ENCODE measurements at regions not wholly inside any gene's neighbourhood (a gene's known extent, or its start where the extent isn't known, plus 50 kb on each side); places are given as distances from the start of the nearest gene placed in this dataset.
"Not testable (repeated sequence)": the region's sequence is repeated elsewhere in the genome, so short reads cannot be mapped to it uniquely, and the experiment has no call there.

DNA sequence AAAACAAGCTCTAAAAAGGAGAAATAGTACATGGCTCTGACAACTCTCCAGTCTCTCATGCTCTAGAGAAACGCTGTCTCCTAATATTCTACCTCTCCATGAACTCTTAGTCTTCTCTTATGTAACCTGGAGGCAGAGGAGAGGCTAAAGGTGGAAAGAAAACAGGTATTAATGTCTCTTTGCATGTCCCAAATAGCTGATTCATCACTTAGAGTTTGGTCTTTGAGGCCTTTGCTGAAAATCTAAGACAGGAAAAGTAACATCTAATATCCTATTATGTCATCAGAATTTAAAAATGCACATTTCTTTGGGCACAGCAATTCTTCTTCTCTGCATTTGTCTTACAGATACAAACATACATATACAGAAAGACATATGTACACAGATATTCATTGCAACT, 127.2 kb downstream of the DHRS2 start:
- DNase-seq: no peak

DNA sequence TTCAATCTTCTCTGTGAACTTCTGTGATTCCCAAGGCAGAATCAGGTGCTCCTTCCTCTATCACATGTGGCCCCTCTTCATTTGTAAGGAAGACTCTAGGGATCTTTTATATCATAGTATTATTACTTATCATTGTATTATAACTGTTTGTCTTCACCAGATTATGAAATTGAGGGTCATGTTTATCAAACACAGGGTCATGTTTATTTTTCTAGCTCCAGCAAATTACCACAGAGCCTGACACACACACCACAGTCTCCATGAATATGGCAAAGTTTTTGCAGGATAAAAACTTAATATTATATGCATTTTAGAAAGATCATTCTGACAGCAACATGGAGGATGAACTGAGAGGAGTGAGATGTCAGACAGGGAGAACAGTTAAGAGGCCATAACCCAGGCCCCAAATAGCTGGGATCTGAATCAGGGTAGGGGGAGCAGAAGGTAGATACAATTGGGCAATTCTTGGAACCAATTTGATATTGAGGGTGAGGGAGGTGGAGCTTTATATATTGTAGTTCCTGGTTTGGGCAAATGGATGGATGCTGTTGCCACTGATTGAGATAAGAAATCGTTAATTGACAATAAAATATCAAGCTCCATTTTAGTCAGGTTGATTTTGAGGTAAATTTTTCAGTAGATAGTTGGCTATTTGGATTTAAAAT, 130.7 kb downstream of the DHRS2 start:
- no peak for DNase-seq

DNA sequence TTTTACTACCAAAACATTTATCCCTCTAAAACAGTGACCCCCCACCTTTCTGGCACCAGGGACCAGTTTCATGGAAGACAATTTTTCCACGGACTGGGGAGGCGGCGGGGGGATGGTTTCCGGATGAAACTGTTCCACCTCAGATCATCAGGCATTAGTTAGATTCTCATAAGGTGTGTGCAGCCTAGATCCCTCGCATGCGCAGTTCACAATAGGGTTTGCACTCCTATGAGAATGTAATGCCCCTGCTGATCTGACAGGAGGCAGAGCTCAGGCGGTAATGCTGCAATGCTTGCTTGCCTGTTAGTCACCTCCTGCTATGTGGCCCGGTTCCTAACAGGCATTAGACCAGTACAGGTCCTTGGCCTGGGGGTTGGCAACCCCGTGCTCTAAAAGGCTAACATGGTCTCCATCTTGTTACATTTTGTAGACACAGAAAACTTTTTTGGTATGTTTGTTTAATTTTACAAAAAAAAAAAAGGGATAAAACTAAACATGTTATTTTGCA, 133.1 kb downstream of the DHRS2 start:
- not testable (repeated sequence) for DNase-seq

DNA sequence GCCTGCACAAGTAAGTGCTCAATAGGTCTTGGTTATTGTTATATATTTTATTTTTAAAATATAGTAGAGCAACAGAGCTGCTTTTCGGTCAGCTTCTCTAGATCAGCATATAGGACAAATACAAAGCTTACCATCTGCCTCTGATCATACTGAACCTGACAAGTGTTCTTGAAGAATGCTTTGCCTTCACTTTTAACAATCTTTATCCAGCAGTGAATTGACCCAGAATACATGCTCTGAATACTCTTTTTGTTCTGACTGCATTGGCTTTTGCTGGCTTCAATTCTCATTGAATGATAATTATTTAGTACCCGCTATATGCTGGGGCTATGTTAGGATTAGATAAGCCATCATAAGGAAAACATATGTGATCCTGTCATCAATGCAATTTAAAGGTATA, 137.8 kb downstream of the DHRS2 start:
- no peak for DNase-seq

DNA sequence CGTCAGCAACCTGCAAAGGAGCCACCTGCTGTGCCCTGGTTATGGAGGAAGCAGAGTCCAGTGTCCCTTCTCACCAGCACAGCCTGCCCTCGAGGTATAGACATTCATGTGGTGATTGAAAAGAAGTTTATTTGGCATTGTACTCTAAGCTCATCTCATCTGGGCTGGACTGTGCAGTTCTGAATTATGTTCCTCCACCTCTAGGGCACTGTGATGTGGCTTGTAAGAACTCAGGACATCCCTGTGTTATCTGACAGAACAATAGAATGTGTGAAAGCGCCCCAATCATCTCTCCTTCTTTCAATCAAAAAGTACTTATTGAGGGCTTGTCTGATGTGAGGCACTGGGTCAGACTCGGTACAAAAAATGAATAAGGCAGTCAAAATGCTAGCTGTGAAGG, 140.1 kb downstream of the DHRS2 start:
- no peak for DNase-seq

DNA sequence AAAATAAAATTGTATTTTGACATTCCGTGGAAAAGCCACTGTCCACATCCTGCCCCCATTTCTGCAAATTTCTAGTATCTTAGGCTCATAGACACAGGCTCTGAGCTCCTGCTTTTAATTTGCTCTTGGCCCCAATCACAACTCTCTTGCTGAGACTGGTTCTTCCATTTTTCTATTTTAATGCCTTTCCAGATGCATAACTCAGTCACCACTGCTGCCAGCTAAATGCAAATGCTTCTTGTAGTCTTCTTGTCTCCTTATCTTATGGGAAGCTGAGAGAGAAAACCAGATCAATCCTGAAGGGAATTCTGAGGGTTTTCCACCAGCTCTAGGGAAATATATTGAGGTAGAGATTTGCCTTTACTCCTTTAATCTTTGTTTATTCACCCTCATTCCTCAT, 149.0 kb downstream of the DHRS2 start:
- no peak for DNase-seq

DNA sequence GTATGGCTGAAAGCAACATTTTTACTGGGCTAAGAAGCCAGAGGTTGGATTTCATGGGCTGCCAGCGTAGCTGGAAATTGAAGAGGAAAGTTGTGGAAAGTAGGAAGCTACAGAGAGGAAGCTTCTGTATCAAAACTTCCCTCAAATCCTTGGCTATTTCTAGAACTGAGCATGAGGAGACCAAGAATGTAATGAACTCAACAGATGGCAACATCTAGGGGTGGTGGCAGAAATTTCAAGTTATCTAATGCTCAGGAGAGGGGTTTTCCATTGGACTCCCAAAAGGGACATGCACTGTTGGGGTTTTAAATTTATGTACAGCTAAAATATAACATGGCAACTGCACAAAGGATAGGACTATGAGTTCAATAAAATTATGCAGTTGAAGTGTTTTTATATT, 151.3 kb downstream of the DHRS2 start:
- no peak for DNase-seq

DNA sequence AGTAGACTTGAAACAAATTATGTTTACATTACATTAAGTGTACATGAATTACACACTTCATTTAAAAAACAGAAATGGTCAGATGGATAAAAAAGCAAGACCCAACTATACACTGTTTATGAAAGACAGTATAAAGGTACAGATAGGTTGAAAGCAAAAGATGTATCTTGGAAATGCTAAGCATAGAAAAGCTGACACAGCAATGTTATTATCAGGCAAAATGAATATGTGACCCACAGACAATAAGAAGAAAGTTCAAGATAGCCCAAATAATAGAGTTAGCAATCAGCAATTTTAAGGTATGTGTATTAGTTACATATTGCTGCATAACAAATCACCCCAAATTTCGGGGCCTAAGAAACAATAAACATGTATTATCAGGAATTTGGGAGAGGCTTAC, 153.5 kb downstream of the DHRS2 start:
- DNase-seq: no peak

DNA sequence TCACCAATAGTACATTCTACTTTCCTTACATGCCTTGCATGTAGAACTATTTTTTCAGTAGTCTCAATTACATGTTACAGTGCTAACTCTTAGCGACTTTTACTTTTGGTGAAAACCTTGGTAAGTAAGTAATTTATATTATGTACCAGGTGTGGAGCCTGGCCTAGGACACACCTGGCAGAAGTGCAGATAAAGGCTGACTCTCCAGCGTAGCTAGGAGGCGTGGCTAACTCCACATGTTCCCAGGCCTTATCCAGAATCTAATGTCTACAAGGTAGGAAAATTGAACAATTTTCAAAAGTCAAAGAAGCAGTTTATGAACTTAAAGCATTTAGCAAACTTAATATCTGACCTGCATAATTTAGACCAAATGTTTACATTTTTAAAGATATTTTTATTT, 157.4 kb downstream of the DHRS2 start:
- DNase-seq: no peak

DNA sequence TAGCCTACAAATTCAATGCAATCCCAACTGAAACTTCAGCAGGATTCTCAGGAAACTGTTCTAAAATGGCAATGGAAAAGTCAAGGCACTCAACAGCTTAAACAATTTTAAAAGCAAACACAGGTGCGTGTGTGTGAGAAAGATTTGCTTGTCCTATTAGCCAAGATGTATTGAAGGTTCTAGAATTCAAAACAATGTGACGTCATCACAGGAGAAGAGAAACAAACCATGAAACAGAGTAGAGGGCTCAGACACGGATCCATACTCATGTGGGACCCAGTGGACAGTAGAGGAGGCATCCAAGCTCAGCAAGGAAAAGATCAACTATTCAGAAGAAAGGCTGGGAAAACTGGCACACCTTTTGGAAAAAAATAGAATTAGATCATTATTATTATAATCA, 152.8 kb upstream of the DHRS4 start:
- DNase-seq: no peak

DNA sequence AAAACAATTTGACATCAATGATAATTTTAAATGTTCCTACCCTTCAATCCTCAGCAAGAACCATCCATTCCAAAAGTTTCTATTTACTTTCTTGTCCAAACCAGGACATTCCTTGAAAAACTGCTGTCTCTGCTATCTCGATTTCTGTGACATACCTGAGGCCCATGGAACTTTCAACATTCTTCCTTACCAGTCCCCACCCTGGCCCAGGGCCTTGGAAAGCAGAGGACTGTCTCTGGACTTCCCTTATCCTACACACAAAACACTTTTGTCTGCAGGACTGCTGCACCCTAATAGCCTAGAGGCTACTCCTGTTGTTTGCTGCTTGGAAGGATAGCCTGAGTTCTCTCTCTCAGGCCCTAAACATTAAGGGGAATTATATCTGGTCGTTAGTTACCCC, 151.8 kb upstream of the DHRS4 start:
- DNase-seq: no peak

DNA sequence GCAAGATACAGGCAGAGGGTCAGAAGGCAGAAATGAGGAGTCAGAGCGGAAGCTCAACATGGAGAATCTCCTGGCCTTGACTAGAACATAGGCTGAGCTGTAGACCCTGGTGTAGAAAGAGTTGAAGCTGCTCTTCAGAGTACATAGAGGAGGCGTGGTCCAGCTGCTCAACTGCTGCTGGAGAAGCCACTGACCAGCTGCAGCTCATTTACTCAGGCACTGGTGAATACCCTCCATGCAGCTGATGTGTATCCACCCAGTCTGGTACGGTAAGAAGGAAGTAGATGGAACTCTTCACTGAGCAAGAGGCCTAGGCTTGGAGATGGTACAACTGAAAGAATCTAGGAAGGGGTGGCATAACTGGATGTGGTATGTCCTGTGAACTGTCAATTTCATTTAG, 148.8 kb upstream of the DHRS4 start:
- DNase-seq: no peak

DNA sequence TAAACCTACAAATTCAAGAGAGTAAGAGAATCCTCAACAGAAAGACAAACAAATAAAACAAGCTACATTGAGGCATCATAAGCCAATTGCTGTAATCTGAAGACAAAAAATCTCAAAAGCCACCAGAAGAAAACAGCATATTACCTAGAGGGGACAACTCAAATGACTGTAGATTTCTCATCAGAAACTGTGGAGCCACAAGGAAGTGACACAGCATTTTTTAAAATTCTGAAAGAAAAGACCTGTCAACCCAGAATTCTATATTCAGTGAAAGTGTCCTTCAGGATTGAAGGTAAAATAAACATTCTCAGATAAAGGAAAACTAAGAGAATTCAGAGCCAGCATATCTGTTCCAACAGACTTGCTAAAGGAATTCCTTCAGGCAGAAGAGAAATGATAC, 147.8 kb upstream of the DHRS4 start:
- DNase-seq: no peak

DNA sequence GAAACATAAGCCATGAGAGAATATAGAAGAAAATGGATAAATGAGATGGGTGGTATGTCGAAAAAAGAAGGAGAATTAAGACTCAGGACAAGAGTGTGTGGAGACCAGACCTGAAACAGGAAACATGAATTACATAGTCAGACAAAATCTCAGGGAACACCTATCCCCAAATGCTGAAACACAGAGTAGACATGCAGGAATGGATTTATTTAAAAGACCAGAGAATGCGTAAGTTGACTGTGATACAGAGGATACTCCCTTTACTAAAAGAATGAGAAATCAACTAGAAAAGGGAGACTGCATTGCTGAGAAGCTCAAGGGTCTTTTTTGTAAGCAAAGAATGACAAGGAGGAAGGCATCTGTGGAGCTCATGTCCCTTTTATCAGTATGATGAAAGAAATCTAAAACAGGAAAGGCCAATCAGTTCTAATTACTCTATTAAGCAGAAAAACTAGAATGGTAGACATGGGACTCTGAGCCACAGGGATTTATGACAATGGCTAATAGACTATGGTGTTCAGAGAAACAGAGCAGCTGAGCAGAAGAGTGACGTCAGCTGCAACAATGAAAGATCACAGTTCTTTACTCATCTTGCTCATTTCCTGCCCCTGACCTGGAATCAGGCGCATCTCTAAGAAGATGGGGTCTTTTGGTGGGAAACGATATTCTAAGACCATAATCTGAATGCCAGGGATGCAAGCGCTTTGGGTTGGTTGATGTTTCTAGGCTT, 138.9 kb upstream of the DHRS4 start:
- no peak for DNase-seq

DNA sequence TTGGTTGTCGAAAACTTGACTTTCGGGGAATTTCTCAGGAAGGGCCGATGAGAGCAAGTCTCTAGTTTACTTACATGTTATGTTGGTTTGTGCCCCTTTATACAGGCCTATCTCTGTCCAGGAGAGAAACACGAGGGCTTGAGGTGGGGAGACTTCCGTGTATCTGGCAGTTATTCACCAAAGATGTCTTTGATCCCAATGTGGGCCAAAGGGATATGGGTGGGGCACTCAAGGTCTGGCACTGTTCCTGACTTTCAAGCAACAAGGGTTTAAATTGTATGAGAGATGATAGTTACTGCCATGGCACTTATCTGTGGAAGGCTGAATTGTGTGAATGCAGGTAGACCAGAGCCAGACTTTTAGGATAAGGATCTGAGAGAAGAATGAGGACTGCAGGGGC, 137.2 kb upstream of the DHRS4 start:
- DNase-seq: no peak

DNA sequence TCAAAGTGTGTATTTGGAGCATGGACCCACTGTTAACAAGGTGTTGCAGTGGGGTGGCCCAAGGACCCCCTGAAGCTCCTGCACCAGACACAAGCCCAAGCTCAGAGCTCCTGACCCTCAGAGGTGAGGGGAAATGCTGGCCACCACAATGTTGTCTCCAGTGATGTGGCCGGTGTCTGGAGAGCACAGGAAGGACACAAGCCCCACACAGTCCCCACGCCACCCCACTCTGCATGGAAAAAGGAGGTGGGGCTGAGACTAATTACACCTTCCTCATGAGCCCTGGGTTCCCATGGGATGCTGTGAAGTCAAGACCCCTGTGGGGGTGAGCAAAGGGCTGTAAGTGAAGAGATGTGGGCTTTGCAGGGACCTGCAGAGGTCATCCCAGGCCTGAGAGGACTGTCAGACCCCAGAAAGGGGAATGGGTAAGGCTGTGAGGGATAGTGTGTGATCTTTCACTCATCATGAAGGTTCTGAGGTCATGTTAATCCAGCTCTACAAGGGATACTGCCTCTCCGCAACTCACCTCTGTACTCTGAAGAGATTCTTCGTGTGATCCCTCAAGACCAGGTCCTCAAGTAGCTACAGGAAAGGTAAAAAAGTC, 136.3 kb upstream of the DHRS4 start:
- DNase-seq: no peak

DNA sequence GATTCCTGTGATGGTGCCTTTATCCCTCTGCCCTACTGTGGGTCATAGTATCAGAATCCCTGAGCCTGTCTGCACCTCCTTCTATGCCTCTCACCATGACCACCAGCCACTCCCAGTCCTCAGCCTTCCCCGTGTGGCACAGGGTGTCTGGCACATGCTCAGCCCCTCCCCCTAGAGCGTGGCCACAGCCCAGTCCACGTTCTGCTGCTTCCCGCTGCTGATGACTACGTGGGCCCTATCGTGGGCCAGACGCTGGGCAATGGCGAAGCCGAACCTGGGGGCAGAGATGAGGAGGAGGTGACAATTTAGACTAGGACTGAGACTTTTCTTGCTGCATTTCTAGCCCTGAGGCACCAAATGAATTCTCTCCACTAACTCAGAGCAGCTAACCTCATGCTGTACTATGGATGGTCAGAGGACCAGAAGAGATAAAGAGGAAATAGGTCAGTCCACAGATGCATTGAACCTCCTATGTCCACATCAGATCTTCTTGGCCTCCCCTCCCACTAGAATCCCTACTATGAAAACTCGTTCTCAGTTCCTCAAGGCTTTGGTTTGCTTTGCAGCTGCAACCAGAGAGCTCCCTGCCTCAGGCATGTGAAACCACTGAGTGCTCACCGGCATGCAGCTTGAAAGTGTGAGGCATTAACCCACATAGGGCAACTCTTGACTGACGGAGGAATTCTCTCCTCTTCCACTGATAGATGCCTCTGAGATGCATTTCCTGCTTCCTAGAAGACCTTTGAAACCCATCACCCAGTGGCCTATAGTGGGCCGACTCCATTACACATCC, 126.3 kb upstream of the DHRS4 start:
- peak; percentile 10 for DNase-seq

DNA sequence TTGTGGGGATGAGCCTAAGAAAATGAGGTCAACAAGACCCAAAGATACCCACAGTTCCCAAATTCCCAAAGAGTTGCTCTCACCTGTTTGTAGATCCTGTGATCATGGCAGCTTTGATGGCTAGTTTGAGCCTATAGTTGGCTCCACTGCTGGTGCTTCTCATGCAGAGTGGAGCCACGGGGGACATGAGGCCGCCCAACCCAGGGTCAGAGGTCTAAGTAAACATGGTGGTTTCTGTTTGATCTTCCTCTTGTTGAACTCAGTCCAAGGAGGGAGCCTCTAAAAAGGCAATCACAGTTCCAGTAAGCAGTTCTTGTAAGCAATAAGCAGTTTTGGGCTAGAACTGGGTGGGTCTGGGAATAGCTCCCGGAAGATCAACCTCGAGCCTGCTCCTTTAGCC, 125.6 kb upstream of the DHRS4 start:
- DNase-seq: no peak

DNA sequence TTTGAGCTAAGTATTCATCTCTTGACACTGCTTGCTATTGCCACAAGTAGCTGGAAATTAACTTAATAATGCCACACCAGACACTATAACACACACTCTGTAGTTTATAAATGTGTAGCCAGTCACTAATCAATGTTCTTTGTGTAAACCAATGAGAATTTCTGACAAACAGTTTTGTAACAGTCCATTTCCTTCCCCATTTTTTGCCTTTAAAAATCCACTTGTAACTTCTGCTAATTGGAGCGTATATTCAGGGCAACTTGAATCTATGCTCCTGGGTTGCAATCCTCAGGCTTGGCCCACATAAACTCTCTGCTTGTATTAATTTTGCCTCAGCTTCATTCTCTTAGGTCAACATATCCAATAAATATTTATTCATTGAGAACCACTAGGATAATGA, 125.0 kb upstream of the DHRS4 start:
- DNase-seq: peak; percentile 62

DNA sequence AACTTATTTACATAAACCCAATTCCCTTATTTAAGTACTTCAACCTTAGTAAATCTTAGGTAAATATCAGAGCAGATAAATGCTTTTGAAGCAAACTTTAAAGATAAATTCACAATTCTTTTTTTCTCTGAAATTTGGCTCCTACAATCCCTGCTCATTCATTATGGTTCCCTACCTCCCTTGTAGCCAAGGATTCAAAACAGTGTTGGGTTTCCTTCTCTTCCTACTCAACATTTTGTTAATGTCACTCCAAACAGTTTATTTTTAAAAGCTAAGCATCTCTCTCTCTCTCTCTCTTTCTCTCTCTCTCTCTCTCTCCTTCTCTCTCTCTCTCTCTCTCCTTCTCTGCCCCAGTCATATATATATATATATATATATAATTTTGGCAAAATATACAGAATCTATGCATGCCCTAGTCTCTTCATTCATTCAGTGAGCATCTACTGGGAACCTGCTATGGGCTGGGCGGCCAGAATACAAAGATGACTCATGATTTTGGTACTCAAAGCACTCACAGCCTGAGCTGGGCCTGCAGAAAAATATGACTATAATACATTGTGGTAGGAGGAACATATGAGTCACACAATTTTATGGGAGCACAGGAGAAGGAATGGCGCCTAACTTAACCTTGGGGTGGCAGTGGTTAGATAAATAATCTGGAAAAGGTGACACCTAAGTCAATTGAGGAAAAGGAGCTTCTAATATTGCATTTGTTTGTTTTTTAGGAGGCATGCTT, 123.7 kb upstream of the DHRS4 start:
- DNase-seq: peak; percentile 20

DNA sequence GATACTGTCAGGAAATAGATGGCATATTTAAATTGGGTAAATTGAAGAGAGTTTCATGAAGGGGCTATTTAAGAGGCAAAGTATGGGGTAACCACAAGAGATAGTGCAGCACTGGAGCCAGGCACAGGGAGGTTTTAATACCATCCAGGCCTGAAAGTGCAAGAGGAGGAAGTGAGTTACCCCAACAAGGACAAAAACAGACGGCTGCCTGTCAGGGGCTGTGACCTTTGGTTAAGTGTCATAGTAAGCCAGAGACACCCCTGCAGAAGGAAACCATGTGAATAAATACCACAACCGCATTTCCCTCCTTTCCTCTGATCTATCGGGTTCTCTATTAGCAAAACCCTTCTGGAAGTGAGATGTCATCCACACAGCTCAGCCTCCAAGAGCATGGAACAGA, 122.0 kb upstream of the DHRS4 start:
- peak; percentile 18 for DNase-seq

DNA sequence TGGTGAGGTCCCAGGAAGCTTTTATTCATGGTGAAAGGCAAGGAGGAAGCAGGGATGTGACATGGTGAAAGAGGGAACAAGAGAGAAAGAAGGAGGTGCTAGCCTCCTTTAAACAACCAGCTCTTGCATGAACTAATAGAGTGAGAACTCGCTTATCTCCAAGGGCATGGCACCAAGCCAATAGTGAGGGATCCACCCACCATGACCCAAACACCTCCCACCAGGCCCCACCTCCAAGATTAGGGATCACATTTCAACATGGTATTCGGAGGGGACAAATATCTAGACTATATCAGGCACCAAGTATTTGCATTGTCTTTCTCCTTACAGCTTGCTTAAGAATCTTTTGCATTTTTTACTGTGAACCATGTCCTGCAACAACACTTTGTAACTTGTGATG, 91.9 kb upstream of the DHRS4 start:
- DNase-seq: no peak

DNA sequence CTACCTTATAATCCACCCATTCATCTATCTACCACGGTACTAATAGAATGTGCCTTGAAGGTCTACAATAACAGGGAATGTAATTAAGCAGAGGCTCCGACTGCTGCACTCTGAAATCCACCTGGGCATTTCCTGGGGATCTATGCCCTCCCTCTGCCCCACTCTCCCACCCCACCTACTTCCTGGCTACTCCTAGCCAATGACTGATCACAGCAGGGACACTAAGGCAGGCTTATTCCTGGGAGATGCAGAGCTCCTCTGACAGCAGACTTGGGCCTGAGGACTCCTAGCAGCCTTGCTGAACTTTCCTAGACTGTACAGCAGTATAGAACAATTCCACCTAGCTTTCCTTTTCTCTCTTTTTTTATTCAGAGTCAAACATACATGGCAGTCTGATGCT, 91.1 kb upstream of the DHRS4 start:
- no peak for DNase-seq
